PC-3 (cell line): ENCODE measurements at regions not wholly inside any gene's neighbourhood (a gene's known extent, or its start where the extent isn't known, plus 50 kb on each side); places are given as distances from the start of the nearest gene placed in this dataset.

Source experiments
- ATAC-seq: fragments of 200-7000 bp; cut with Tn5 transposase; 2 replicates; pipeline ENCODE4 v1.9.1; 2020; ENCODE audit warnings: mild to moderate bottlenecking, moderate library complexity
- BruUV-seq: library from RNA; stranded (reverse); fragments of 400-500 nt; replicated peaks from 2 replicates; lab custom pipeline; 2021; lab: Mats Ljungman, UMichigan
- CTCF ChIA-PET: fragments of 300-600 bp; sonication (Branson Sonifier 250); formaldehyde crosslinking; loops from one replicate; lab custom pipeline; 2022; ENCODE audit warnings: antibody characterized with exemption; lab: Charles Lee
- POLR2A ChIA-PET: fragments of 300-600 bp; sonication (Branson Sonifier 250); formaldehyde crosslinking; loops from one replicate; lab custom pipeline; 2022; ENCODE audit warnings: antibody characterized with exemption; ENCODE audit not compliant: unreplicated experiment; lab: Charles Lee
- DNase-seq: peaks from one replicate; pipeline ENCODE4 v3.0.0-alpha.2; 2015
- H2AFZ ChIP-seq: fragments of 300-600 bp; sonication (generic); 2 replicates; pipeline ENCODE4 v1.6.0; 2016; ENCODE audit warnings: antibody characterized with exemption, low read length
- H3F3A ChIP-seq: fragments of 300-600 bp; sonication (generic); one replicate; pipeline ENCODE4 v1.6.0; 2017; ENCODE audit warnings: antibody characterized with exemption, low read length, control low read depth, mild to moderate bottlenecking; ENCODE audit not compliant: unreplicated experiment
- H3K27ac ChIP-seq: fragments of 300-600 bp; sonication (generic); 2 replicates; pipeline ENCODE4 v1.5.1; 2016; ENCODE audit warnings: mild to moderate bottlenecking, low read length
- H3K27me3 ChIP-seq: fragments of 300-600 bp; sonication (generic); 2 replicates; pipeline ENCODE4 v1.6.1; 2016; ENCODE audit warnings: low read length, mixed read lengths
- H3K36me3 ChIP-seq: fragments of 300-600 bp; sonication (generic); 2 replicates; pipeline ENCODE4 v1.6.1; 2016; ENCODE audit warnings: low read depth, mixed run types, low read length, mixed read lengths
- H3K4me1 ChIP-seq: fragments of 300-600 bp; sonication (generic); 2 replicates; pipeline ENCODE4 v1.5.1; 2016; ENCODE audit warnings: low read length; ENCODE audit not compliant: insufficient read depth
- H3K4me2 ChIP-seq: fragments of 300-600 bp; sonication (generic); 2 replicates; pipeline ENCODE4 v1.6.0; 2016; ENCODE audit warnings: low read length
- H3K4me3 ChIP-seq: fragments of 300-600 bp; sonication (generic); 2 replicates; pipeline ENCODE4 v1.5.1; 2016; ENCODE audit warnings: mild to moderate bottlenecking, low read length, mixed read lengths
- H3K79me2 ChIP-seq: fragments of 300-600 bp; sonication (generic); 2 replicates; pipeline ENCODE4 v1.6.1; 2017; ENCODE audit warnings: low read length, mixed read lengths
- H3K9ac ChIP-seq: fragments of 300-600 bp; sonication (generic); 2 replicates; pipeline ENCODE4 v1.6.0; 2016; ENCODE audit warnings: mild to moderate bottlenecking, low read length
- H3K9me2 ChIP-seq: fragments of 300-600 bp; sonication (generic); replicated peaks from 2 replicates; pipeline ENCODE4 v1.6.1; 2016; ENCODE audit warnings: mixed run types, low read length, mixed read lengths
- H3K9me3 ChIP-seq: fragments of 300-600 bp; sonication (generic); 2 replicates; pipeline ENCODE4 v1.6.1; 2016; ENCODE audit warnings: low read length, mixed read lengths
- H4K20me1 ChIP-seq: fragments of 300-600 bp; sonication (generic); 2 replicates; pipeline ENCODE4 v1.6.1; 2016; ENCODE audit warnings: low read length, mixed read lengths
- CTCF ChIP-seq: fragments of 300-600 bp; sonication (generic); conservative IDR thresholded peaks from 2 replicates; pipeline ENCODE4 v1.5.1; 2017; ENCODE audit warnings: antibody characterized with exemption, low read depth, mild to moderate bottlenecking, low read length
- EZH2 ChIP-seq: fragments of 300-600 bp; sonication (generic); IDR thresholded peaks from one replicate; pipeline ENCODE4 v1.6.1; 2017; ENCODE audit warnings: antibody characterized with exemption, mild to moderate bottlenecking, low read length; ENCODE audit not compliant: unreplicated experiment
- EZH2phosphoT487 ChIP-seq: fragments of 300-600 bp; sonication (generic); IDR thresholded peaks from 2 replicates; pipeline ENCODE4 v1.6.1; 2018; ENCODE audit warnings: mild to moderate bottlenecking, antibody characterized with exemption, low read length, borderline replicate concordance
- intact Hi-C: fragments of 100-400 bp; cut with micrococcal nuclease; formaldehyde crosslinking; loops from 2 replicates; pipeline ENCODE4 v1.9.0; 2023

GRCh38 chr22:17272511-17272991 lies 53.3 kb upstream of the ADA2 start:
- H3F3A ChIP-seq = no peaks in the 10 kb centered on the region
- no peaks in the 10 kb centered on the region for H3K4me1 ChIP-seq
- no peak overlapping the region for H3K27ac ChIP-seq
- H3K79me2 ChIP-seq = no peaks in the 10 kb centered on the region
- H3K4me2 ChIP-seq = no peak overlapping the region
- H3K9me3 ChIP-seq = no peaks in the 10 kb centered on the region
- BruUV-seq = no TSS peak
- no peak for DNase-seq
- ChIA-PET POLR2A (no interaction called here), CTCF (no interaction called here)
- H3K4me3 ChIP-seq = no peak overlapping the region
- H3K27me3 ChIP-seq = no peaks in the 10 kb centered on the region
- ATAC-seq = no peak
- intact Hi-C loops = no loop called here
- H2AFZ ChIP-seq = no peak overlapping the region
- H3K9ac ChIP-seq = no peak overlapping the region
- no peaks in the 10 kb centered on the region for H3K9me2 ChIP-seq
- H3K36me3 ChIP-seq = no peaks in the 10 kb centered on the region
- H4K20me1 ChIP-seq = no peaks in the 10 kb centered on the region
- no peak for TF ChIP-seq CTCF
- no peak for TF ChIP-seq EZH2
- no peak for TF ChIP-seq EZH2phosphoT487

GRCh38 chr22:17271711-17272451 lies 52.6 kb upstream of the ADA2 start:
- H3K79me2 ChIP-seq = no peaks in the 10 kb centered on the region
- intact Hi-C loops = no loop called here
- DNase-seq (no peak), ATAC-seq (no peak)
- H3K4me2 ChIP-seq = no peak overlapping the region
- H2AFZ ChIP-seq = no peak overlapping the region
- ChIA-PET CTCF (interaction anchor here (0.7 kb wide), 1 partner anchor 33 kb away, joined by 4 read pairs; no protein-coding TSS in a partner anchor), POLR2A (no interaction called here)
- H3K9me2 ChIP-seq = no peaks in the 10 kb centered on the region
- H3F3A ChIP-seq = no peaks in the 10 kb centered on the region
- no peaks in the 10 kb centered on the region for H3K36me3 ChIP-seq
- TF ChIP-seq EZH2phosphoT487 (no peak), CTCF (no peak), EZH2 (no peak)
- H3K27ac ChIP-seq = no peak overlapping the region
- no peaks in the 10 kb centered on the region for H4K20me1 ChIP-seq
- no peak overlapping the region for H3K4me3 ChIP-seq
- BruUV-seq = no TSS peak
- no peaks in the 10 kb centered on the region for H3K27me3 ChIP-seq
- no peak overlapping the region for H3K9ac ChIP-seq
- no peaks in the 10 kb centered on the region for H3K9me3 ChIP-seq
- H3K4me1 ChIP-seq = no peaks in the 10 kb centered on the region

- no peak for TF ChIP-seq EZH2
- no peak for TF ChIP-seq CTCF
- no peak for TF ChIP-seq EZH2phosphoT487
- Histone ChIP-seq H3K4me2 (no peak overlapping the region), H3K27ac (no peak overlapping the region), H3K9me2 (no peaks in the 10 kb centered on the region), H3K79me2 (no peaks in the 10 kb centered on the region), H3K4me1 (no peaks in the 10 kb centered on the region), H3K4me3 (no peak overlapping the region), H3K27me3 (no peaks in the 10 kb centered on the region), H2AFZ (no peak overlapping the region), H4K20me1 (no peaks in the 10 kb centered on the region), H3F3A (no peaks in the 10 kb centered on the region), H3K36me3 (no peaks in the 10 kb centered on the region), H3K9me3 (no peaks in the 10 kb centered on the region), H3K9ac (no peak overlapping the region)
- CTCF ChIA-PET = no interaction called here
- intact Hi-C loops = no loop called here
- ATAC-seq = no peak
- POLR2A ChIA-PET = interaction anchor here (0.5 kb wide), 1 partner anchor 108 kb away, joined by 4 read pairs; no protein-coding TSS in a partner anchor
- no peak for DNase-seq
- no TSS peak for BruUV-seq
Observed at GRCh38 chr22:17269607-17270261, 50.5 kb upstream of the ADA2 start.
